ENCODE measurements at regions not wholly inside any gene's neighbourhood (a gene's known extent, or its start where the extent isn't known, plus 50 kb on each side); places are given as distances from the start of the nearest gene placed in this dataset.
"Not testable (repeated sequence)": the region's sequence is repeated elsewhere in the genome, so short reads cannot be mapped to it uniquely, and the experiment has no call there.

- H3K4me3 ChIP-seq = no peak overlapping the region
- H3K27me3 ChIP-seq = no peaks in the 10 kb centered on the region
- TF ChIP-seq, protein P1, sequence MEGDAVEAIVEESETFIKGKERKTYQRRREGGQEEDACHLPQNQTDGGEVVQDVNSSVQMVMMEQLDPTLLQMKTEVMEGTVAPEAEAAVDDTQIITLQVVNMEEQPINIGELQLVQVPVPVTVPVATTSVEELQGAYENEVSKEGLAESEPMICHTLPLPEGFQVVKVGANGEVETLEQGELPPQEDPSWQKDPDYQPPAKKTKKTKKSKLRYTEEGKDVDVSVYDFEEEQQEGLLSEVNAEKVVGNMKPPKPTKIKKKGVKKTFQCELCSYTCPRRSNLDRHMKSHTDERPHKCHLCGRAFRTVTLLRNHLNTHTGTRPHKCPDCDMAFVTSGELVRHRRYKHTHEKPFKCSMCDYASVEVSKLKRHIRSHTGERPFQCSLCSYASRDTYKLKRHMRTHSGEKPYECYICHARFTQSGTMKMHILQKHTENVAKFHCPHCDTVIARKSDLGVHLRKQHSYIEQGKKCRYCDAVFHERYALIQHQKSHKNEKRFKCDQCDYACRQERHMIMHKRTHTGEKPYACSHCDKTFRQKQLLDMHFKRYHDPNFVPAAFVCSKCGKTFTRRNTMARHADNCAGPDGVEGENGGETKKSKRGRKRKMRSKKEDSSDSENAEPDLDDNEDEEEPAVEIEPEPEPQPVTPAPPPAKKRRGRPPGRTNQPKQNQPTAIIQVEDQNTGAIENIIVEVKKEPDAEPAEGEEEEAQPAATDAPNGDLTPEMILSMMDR (IDR thresholded peaks at IDR 0.05) = no peak
- TF ChIP-seq POLR2A (IDR thresholded peaks at IDR 0.05) = no peak
- H3K4me1 ChIP-seq = no peaks in the 10 kb centered on the region
- peaks cover 0 to 12% (median 0%) of the 10 kb centered on the region in 3 donors for H3K9me3 ChIP-seq
- ATAC-seq = no peak
- 76 to 78% methylated on average over 2 of the region's 2 CpGs for WGBS, 2 donors
- no peaks in the 10 kb centered on the region for H3K36me3 ChIP-seq (replicated peaks in 1 of 2; ENCODE audit: insufficient read depth in 1 of 2, low read depth in 2 of 2)
- no peak overlapping the region for H3K27ac ChIP-seq
- no peak for DNase-seq
- intact Hi-C loops (cut with DNase I) = no loop called here
These were observed 325.8 kb downstream of the ABCC12 start for GRCh38 chr16:47829850-47830600.

- Histone ChIP-seq H3K4me3 (no peak overlapping the region), H3K4me1 (no peaks in the 10 kb centered on the region), H3K9me3 (no peaks in the 10 kb centered on the region), H3K27me3 (no peaks in the 10 kb centered on the region), H3K27ac (no peak overlapping the region), H3K36me3 (replicated peaks in 1 of 2; ENCODE audit: insufficient read depth in 1 of 2, low read depth in 2 of 2) (no peaks in the 10 kb centered on the region)
- intact Hi-C loops (cut with DNase I) = no loop called here
- TF ChIP-seq POLR2A (IDR thresholded peaks at IDR 0.05) = no peak
- TF ChIP-seq, protein P1 (IDR thresholded peaks at IDR 0.05) = no peak
- 40 to 46% methylated on average over 4 of the region's 4 CpGs for WGBS, 2 donors
- DNase-seq (no peak), ATAC-seq (no peak)
These were observed 329.7 kb downstream of the ABCC12 start for GRCh38 chr16:47826070-47826469.

- H3K4me1 ChIP-seq = no peaks in the 10 kb centered on the region
- no peak for ATAC-seq
- TF ChIP-seq POLR2A (IDR thresholded peaks at IDR 0.05) = no peak
- TF ChIP-seq, protein P1 (IDR thresholded peaks at IDR 0.05) = no peak
- intact Hi-C loops (cut with DNase I) = no loop called here
- H3K4me3 ChIP-seq = no peak overlapping the region
- no peaks in the 10 kb centered on the region for H3K27me3 ChIP-seq
- WGBS, 2 donors = 60 to 72% methylated on average over 4 of the region's 4 CpGs
- DNase-seq = no peak
- no peak overlapping the region for H3K27ac ChIP-seq
- no peaks in the 10 kb centered on the region for H3K36me3 ChIP-seq (replicated peaks in 1 of 2; ENCODE audit: insufficient read depth in 1 of 2, low read depth in 2 of 2)
- peaks cover 0 to 5% (median 0%) of the 10 kb centered on the region in 3 donors for H3K9me3 ChIP-seq
These were observed 338.7 kb downstream of the ABCC12 start for GRCh38 chr16:47817048-47817447.

DNA sequence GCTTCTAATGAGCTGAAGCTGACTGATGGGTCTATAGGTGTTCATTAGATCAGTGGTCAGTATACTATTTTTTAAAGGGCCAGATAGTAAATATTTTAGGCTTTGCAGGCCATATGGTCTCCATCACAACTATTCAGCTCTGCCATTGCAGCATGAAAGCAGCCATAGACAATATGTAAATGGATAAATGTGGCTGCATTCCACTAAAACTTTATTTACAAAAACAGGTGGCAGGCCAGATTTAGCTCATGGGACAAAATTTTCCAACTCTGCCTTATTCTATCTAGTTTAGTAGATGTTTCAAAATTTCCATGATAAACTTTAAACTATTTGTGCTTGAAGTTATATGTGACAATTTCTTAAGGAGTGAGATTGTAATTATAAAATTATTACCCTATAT, 339.3 kb downstream of the ABCC12 start:
- DNase-seq (no peak), ATAC-seq (no peak)
- no peaks in the 10 kb centered on the region for H3K36me3 ChIP-seq (replicated peaks in 1 of 2; ENCODE audit: insufficient read depth in 1 of 2, low read depth in 2 of 2)
- H3K27me3 ChIP-seq = no peaks in the 10 kb centered on the region
- peaks cover 0 to 5% (median 0%) of the 10 kb centered on the region in 3 donors for H3K9me3 ChIP-seq
- H3K4me3 ChIP-seq = no peak overlapping the region
- TF ChIP-seq, protein P1 (IDR thresholded peaks at IDR 0.05) = no peak
- no peak for TF ChIP-seq POLR2A (IDR thresholded peaks at IDR 0.05)
- no peaks in the 10 kb centered on the region for H3K4me1 ChIP-seq
- intact Hi-C loops (cut with DNase I) = no loop called here
- H3K27ac ChIP-seq = no peak overlapping the region

DNA sequence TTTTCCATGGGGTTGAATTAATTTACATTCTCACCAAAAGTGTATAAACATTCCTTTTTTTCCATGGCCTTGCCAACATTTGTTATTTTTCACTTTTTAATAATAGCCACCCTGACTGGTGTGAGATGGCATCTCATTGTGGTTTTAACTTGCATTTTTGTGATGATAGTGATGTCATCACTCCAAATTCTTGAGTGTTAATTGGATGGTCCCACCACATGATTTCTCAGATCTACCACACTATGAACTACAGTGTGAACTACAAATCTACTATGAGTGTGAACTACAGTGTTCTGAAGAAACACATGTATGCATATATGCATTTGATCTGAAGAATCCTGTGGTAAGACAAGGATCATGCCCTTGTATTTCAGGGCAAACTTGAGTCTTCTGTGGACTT, 340.1 kb downstream of the ABCC12 start:
- TF ChIP-seq, protein P1 (IDR thresholded peaks at IDR 0.05) = no peak
- TF ChIP-seq POLR2A (IDR thresholded peaks at IDR 0.05) = no peak
- intact Hi-C loops (cut with DNase I) = no loop called here
- DNase-seq (no peak), ATAC-seq (no peak)
- H3K27me3 ChIP-seq = no peaks in the 10 kb centered on the region
- H3K27ac ChIP-seq = no peak overlapping the region
- H3K36me3 ChIP-seq (replicated peaks in 1 of 2; ENCODE audit: insufficient read depth in 1 of 2, low read depth in 2 of 2) = no peaks in the 10 kb centered on the region
- H3K4me1 ChIP-seq = no peaks in the 10 kb centered on the region
- no peak overlapping the region for H3K4me3 ChIP-seq
- H3K9me3 ChIP-seq = peaks cover 0 to 5% (median 0%) of the 10 kb centered on the region in 3 donors

- H3K9me3 ChIP-seq; H3K36me3 ChIP-seq (replicated peaks in 1 of 2; ENCODE audit: insufficient read depth in 1 of 2, low read depth in 2 of 2); intact Hi-C loops (cut with DNase I); DNase-seq; ATAC-seq; H3K4me1 ChIP-seq; H3K27me3 ChIP-seq; H3K4me3 ChIP-seq; H3K27ac ChIP-seq: not testable (repeated sequence)
- 65 to 66% methylated on average over 3 of the region's 3 CpGs for WGBS, 2 donors
These were observed 344.0 kb downstream of the ABCC12 start for GRCh38 chr16:47811758-47812157.

Measured in body of pancreas (tissue), 4 donors.